ENCODE measurements at regions not wholly inside any gene's neighbourhood (a gene's known extent, or its start where the extent isn't known, plus 50 kb on each side); places are given as distances from the start of the nearest gene placed in this dataset.

DNA sequence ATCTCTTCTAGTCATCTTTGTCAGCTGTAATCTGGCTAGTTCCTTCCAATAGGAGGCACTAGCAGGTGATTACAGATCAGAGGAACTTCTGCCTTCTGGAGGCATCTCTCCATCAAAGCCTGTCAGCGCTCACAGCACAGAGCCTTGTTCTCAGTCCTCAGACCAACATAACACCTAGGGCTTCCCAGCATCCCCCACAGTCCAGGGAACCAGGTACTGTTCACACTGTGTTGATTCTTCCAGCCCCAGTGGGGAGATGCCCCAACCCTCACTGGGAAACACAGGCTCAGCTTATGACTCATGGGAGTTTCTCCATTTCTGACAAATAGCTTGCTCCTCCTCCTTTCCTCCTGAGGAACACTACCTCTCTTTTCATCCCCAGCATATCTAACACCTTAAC, 601.7 kb downstream of the CBLN2 start:
- POLR2A ChIA-PET: no interaction called here
- DNase-seq: no peak
- Mint-ChIP-seq H3K4me3 (no peak overlapping the region), H3K27ac (no peak overlapping the region), H3K9me3 (peaks cover 6% of the 10 kb centered on the region), H3K27me3 (no peaks in the 10 kb centered on the region), H3K36me3 (ENCODE audit: low read depth) (no peaks in the 10 kb centered on the region), H3K4me1 (no peaks in the 10 kb centered on the region)
- CTCF ChIA-PET: no interaction called here

DNA sequence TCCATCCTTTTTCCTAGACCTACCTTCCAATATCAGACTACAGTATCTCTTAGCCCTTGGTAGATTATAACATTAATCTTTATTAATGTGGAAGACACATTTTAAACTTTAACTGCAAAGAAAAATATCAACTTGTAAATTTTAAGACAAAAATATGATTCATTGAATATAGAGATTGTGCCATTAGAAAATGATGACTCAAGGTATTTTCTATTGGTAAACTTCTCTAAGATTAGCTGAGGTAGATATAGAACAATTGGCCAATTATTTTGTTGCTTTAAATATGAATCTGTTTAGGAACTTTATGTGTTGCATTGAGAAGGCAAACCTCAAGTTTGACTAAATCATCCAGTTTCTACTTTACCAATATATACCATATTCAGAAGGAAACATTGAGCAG, 604.7 kb downstream of the CBLN2 start:
- CTCF ChIA-PET: no interaction called here
- no peak for DNase-seq
- H3K4me3 Mint-ChIP-seq: no peak overlapping the region
- no peaks in the 10 kb centered on the region for H3K27me3 Mint-ChIP-seq
- POLR2A ChIA-PET: no interaction called here
- no peak overlapping the region for H3K27ac Mint-ChIP-seq
- no peaks in the 10 kb centered on the region for H3K4me1 Mint-ChIP-seq
- H3K36me3 Mint-ChIP-seq (ENCODE audit: low read depth): no peaks in the 10 kb centered on the region
- peaks cover 6% of the 10 kb centered on the region for H3K9me3 Mint-ChIP-seq

DNA sequence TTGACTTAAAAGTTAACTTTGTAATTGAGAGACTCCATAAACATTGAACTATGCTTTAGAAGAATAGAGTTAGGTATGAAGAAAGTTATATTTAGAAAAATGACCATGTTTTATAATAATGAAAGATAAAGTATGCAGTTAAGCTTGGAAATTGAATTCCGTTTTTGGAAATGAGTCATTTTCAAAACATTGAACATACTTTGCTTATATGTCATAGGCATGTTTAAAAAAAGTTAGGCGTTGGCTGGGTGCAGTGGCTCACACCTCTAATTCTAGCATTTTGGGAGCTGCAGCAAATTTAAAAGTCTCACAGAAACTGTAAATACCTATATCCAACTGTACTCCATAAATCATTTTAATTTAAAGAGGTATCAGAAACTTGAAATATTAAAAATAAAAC, 607.4 kb downstream of the CBLN2 start:
- no peak for DNase-seq
- no peaks in the 10 kb centered on the region for H3K36me3 Mint-ChIP-seq (ENCODE audit: low read depth)
- POLR2A ChIA-PET: no interaction called here
- H3K4me3 Mint-ChIP-seq: no peak overlapping the region
- CTCF ChIA-PET: no interaction called here
- no peaks in the 10 kb centered on the region for H3K4me1 Mint-ChIP-seq
- H3K27me3 Mint-ChIP-seq: no peaks in the 10 kb centered on the region
- H3K9me3 Mint-ChIP-seq: no peaks in the 10 kb centered on the region
- no peak overlapping the region for H3K27ac Mint-ChIP-seq

DNA sequence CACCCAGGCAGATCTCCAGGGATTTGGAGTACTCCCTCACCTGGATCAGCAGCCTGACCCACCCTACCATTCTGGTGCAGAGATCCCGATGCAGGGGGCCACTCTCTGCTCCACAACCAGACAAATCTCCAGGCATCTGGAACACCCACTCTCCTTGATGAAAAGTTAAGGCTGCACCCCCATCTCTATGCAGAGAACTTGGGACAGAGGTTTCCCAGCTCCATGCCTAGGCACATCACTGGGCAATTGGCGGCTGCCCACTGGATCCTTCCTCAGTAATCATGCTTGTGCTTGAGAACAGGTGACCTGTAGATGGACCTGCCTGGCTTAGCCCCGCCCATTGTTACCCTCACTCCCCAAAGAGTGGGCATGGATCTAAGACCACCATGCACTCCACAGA, 624.9 kb downstream of the CBLN2 start:
- POLR2A ChIA-PET: no interaction called here
- DNase-seq: no peak
- Mint-ChIP-seq H3K4me3 (no peak overlapping the region), H3K27me3 (no peaks in the 10 kb centered on the region), H3K4me1 (no peaks in the 10 kb centered on the region), H3K9me3 (peaks cover 14% of the 10 kb centered on the region), H3K36me3 (ENCODE audit: low read depth) (no peaks in the 10 kb centered on the region), H3K27ac (no peak overlapping the region)
- CTCF ChIA-PET: no interaction called here

DNA sequence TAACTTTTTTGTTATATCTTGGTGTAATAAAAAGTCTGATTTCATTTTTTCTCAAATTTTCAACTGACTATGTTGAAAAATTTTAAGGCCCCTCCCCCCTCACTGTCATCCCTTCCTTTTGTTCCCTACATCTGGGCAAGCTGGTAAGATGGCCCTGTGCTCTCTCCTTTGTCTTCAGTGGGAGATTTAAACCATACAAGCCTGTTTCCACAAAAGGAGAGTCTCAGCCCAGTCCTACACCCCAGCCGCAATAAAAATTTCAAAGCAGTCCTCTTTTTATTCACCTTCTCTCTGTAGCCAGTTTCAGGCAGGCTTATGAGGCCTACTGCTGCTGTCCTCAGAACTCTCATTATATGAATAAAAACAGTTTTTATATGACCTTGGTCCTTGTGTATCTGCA, 630.5 kb downstream of the CBLN2 start:
- CTCF ChIA-PET: no interaction called here

DNA sequence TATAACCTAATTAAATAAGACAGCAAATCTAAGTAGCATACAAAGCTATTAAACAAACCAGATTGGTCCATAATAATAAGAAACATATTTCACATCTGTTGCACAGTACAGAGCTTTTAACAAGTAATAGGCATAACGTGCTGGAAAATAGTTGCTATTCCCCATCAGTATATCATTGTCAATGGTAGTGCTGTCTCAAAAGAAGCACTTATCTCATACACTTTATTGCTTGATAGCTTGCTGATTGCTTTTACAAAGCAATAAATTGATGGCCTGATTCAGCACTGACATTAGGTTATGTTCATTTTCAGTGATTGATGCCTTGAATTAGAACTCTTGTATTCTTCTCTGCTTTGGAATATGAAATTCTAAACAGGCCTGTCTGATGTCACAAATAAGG, 641.7 kb downstream of the CBLN2 start:
- Mint-ChIP-seq H3K4me1 (no peaks in the 10 kb centered on the region), H3K27me3 (no peaks in the 10 kb centered on the region), H3K4me3 (no peak overlapping the region), H3K36me3 (ENCODE audit: low read depth) (no peaks in the 10 kb centered on the region), H3K27ac (no peak overlapping the region), H3K9me3 (peaks cover 3% of the 10 kb centered on the region)
- POLR2A ChIA-PET: no interaction called here
- CTCF ChIA-PET: no interaction called here
- DNase-seq: no peak

More for the DNA sequence above, 630.5 kb downstream of the CBLN2 start:
- Mint-ChIP-seq H3K27ac (no peak overlapping the region), H3K27me3 (no peaks in the 10 kb centered on the region), H3K4me1 (no peaks in the 10 kb centered on the region), H3K9me3 (peaks cover 8% of the 10 kb centered on the region), H3K4me3 (no peak overlapping the region), H3K36me3 (ENCODE audit: low read depth) (no peaks in the 10 kb centered on the region)
- DNase-seq: no peak
- POLR2A ChIA-PET: no interaction called here

DNA sequence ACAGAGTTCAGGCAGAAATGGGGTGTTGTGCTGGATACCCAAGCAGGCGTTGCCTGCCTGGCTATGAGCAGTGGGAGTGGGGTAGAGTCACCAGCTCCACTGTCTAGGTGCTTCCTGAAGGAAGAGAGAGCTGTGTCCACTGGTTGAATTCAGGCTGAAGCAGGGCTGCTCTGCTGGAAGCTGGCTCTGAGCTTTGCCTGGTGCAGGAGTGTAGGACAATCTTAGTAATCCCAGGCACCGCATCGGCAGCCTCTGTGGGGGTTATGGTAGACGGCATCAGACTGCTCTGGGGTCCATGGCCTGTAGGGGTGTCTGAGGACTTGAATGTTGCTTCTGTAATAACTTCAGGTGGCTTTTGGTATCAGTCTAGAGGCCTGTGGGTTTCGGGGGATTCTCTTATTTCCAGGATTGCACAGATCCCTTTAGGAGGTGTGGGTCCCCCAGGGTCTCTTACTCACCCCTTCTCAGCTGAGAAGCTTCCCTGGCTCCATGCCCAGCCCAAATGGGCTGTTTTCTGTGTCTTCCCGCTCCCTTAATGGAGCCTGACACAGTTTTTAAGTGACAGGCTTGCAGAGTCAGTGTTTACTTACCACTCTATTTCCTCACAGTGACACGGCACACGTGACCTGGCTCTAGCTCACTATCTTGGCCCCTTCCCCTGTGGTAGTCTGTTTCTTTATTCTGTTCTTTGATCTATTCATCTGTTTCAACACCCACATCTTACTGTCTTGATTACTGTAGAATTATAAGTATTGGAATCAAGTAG, 644.3 kb downstream of the CBLN2 start:
- POLR2A ChIA-PET: no interaction called here
- Mint-ChIP-seq H3K9me3 (peaks cover 5% of the 10 kb centered on the region), H3K36me3 (ENCODE audit: low read depth) (no peaks in the 10 kb centered on the region), H3K4me3 (no peak overlapping the region), H3K27ac (no peak overlapping the region), H3K4me1 (no peaks in the 10 kb centered on the region), H3K27me3 (no peaks in the 10 kb centered on the region)
- CTCF ChIA-PET: no interaction called here
- DNase-seq: no peak

DNA sequence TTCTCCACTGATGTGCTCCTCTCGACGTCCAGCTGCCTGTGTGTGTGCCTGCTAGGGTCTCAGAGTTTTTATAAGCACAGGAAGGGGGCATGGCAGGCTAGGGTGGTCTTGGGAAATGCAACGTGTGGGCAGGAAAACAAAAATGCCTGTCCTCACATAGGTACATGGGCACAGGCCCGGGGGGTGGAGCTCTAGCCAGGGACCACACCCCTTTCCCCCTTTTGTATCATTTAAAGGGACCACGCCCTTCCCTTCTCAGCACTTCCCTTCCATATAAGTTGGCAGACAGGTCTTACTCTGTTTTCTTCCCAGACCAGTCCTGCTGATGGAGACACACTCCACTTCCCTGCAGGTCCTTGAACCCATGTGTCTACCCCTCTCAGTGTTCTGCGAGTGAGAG, 645.0 kb downstream of the CBLN2 start:
- Mint-ChIP-seq H3K4me1 (no peaks in the 10 kb centered on the region), H3K27me3 (no peaks in the 10 kb centered on the region), H3K4me3 (no peak overlapping the region), H3K9me3 (peaks cover 6% of the 10 kb centered on the region), H3K27ac (no peak overlapping the region), H3K36me3 (ENCODE audit: low read depth) (no peaks in the 10 kb centered on the region)
- DNase-seq: no peak
- POLR2A ChIA-PET: no interaction called here
- CTCF ChIA-PET: no interaction called here

DNA sequence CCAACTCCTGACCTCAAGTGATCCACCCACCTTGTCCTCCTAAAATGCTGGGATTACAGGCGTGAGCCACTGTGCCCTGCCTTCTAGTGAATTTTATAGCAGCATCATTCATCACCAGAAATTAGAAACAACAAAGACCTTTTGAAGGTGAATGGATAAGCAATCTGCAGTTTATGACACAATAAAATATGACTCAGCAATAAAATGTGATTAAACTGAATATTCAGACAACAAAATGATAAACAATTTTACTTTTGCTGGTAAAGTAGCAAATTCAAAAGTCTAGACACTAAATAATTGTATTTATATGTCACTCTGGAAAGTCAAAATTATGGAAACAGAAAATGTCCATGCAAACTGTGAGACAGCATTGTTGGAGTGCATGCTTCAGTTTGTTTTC, 656.6 kb downstream of the CBLN2 start:
- no peaks in the 10 kb centered on the region for H3K4me1 Mint-ChIP-seq
- no peaks in the 10 kb centered on the region for H3K36me3 Mint-ChIP-seq (ENCODE audit: low read depth)
- ChIA-PET CTCF (no interaction called here), POLR2A (no interaction called here)
- peaks cover 6% of the 10 kb centered on the region for H3K9me3 Mint-ChIP-seq
- H3K27me3 Mint-ChIP-seq: no peaks in the 10 kb centered on the region
- H3K4me3 Mint-ChIP-seq: no peak overlapping the region
- no peak overlapping the region for H3K27ac Mint-ChIP-seq
- no peak for DNase-seq

DNA sequence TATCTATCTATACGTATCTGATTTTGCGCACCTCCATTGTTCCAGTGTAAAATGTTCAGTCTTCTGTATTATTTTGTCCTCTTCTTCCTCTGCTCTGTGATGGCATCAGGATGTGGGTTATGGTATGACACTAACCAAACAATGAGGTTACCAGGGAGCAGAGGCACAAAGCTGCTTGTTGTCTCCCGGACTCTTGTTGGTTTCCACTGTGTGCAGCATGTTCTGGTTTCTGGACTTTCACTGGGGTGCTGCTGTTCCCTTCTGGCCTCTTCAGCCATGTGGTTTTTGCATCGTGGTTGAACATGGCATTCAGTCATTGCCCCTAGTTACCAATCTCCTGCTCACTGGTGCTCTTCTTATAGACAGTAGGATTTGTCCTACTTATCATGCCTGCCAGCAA, 665.9 kb downstream of the CBLN2 start:
- DNase-seq: no peak
- POLR2A ChIA-PET: no interaction called here
- Mint-ChIP-seq H3K27me3 (no peaks in the 10 kb centered on the region), H3K9me3 (peaks cover 7% of the 10 kb centered on the region), H3K36me3 (ENCODE audit: low read depth) (no peaks in the 10 kb centered on the region), H3K27ac (no peak overlapping the region), H3K4me3 (no peak overlapping the region), H3K4me1 (no peaks in the 10 kb centered on the region)
- CTCF ChIA-PET: no interaction called here

DNA sequence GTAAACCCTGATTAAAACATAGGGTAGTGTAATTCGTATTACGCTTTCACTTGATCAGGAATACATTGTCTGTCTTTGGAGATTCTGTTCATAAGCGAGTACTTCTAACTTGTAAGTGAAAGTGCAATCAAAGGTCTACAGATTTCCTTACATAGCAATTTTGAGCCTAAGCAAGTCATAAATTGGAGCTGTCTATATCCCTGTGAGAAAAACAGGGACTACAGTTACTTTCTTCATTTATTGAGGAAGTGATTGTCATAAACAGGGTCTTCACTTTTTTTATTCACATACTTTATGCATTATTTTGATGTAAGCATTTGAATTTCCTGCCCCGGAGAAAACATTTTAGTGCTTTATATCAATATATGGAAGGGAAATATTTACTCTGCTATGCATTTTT, 670.4 kb downstream of the CBLN2 start:
- Mint-ChIP-seq H3K36me3 (ENCODE audit: low read depth) (no peaks in the 10 kb centered on the region), H3K27ac (no peak overlapping the region), H3K4me3 (no peak overlapping the region), H3K4me1 (no peaks in the 10 kb centered on the region), H3K9me3 (peaks cover 11% of the 10 kb centered on the region), H3K27me3 (no peaks in the 10 kb centered on the region)
- CTCF ChIA-PET: no interaction called here
- POLR2A ChIA-PET: no interaction called here
- no peak for DNase-seq

DNA sequence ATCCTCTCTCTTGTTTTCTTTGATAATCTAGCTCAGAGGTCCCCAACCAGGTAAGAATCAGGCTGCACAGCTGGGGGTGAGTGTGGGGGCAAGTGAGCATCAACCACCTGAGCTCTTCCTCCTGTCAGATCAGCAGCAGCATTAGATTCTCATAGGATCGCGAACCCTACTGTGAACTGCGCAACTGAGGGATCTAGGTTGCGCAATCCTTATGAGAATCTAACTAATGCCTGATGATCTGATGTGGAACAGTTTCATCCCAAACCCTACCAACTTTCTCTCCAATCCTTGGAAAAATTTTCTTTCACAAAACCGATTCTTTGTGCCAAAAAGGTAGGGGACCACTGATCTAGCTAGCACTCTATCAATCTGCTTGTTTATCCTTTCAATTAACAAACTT, 678.3 kb downstream of the CBLN2 start:
- Mint-ChIP-seq H3K27ac (no peak overlapping the region), H3K27me3 (no peaks in the 10 kb centered on the region), H3K4me1 (no peaks in the 10 kb centered on the region), H3K4me3 (no peak overlapping the region), H3K36me3 (ENCODE audit: low read depth) (no peaks in the 10 kb centered on the region), H3K9me3 (peaks cover 14% of the 10 kb centered on the region)
- CTCF ChIA-PET: no interaction called here
- POLR2A ChIA-PET: no interaction called here
- DNase-seq: no peak

DNA sequence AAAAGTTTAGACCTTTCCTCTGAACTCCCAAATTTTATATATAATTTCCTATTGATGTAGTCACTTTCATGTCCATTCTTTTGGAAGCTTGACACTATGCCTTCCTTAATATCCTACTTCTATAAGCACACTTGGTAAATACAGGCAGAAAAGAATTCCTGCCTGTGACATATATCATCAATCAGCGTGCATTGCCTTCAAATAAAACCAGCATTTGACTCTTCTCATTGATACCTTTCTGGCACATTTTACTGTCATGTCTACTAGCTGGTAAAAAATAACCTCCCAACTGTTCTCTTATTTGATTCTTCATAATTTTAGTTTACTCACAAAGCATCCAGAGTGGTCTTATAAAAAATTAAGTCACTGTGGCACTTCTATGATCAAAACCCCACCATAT, 693.5 kb downstream of the CBLN2 start:
- ChIA-PET POLR2A (no interaction called here), CTCF (no interaction called here)
- Mint-ChIP-seq H3K36me3 (ENCODE audit: low read depth) (no peaks in the 10 kb centered on the region), H3K4me1 (no peaks in the 10 kb centered on the region), H3K9me3 (peaks cover 36% of the 10 kb centered on the region), H3K27me3 (no peaks in the 10 kb centered on the region), H3K4me3 (no peak overlapping the region), H3K27ac (no peak overlapping the region)
- DNase-seq: no peak

DNA sequence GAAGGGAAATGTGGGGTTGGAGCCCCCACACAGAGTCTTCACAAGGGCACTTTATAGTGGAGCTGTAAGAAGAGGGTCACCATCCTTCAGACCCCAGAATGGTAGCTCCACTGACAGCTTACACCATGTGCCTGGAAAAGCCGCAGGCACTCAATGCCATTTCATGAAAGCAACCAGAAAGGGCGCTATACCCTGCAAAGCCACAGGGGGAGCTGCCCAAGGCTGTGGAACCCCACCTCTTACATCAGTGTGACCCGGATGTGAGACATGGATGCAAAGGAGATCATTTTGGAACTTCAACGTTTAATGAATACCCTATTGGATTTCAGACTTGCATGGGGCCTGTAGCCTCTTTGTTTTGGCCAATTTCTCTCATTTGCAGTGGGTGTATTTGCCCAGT, 694.7 kb downstream of the CBLN2 start:
- no peak overlapping the region for H3K4me3 Mint-ChIP-seq
- CTCF ChIA-PET: no interaction called here

DNA sequence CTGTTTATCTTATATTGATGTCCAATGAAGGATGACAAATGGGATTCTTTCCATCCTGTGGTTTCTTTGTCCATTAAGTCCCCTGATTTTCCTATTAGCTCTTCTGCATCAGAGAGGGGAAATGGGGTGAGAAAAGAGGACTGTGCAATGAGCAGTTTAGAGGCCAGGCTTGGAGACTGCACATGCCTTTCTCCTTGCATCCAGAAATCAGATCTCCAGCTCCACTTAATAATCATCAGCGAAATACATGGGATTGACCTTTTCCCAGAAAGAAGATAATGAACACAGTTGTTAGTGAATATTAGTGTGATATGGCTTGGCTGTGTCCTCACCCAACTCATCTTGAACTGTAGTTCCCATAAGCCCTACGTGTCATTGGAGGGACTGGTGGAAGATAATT, 697.4 kb downstream of the CBLN2 start:
- DNase-seq: no peak
- no peak overlapping the region for H3K27ac Mint-ChIP-seq
- ChIA-PET CTCF (no interaction called here), POLR2A (no interaction called here)
- no peak overlapping the region for H3K4me3 Mint-ChIP-seq
- H3K27me3 Mint-ChIP-seq: no peaks in the 10 kb centered on the region
- no peaks in the 10 kb centered on the region for H3K4me1 Mint-ChIP-seq
- H3K36me3 Mint-ChIP-seq (ENCODE audit: low read depth): no peaks in the 10 kb centered on the region
- peaks cover 36% of the 10 kb centered on the region for H3K9me3 Mint-ChIP-seq

More for the DNA sequence above, 694.7 kb downstream of the CBLN2 start:
- Mint-ChIP-seq H3K27me3 (no peaks in the 10 kb centered on the region), H3K27ac (no peak overlapping the region), H3K9me3 (peaks cover 36% of the 10 kb centered on the region), H3K36me3 (ENCODE audit: low read depth) (no peaks in the 10 kb centered on the region), H3K4me1 (no peaks in the 10 kb centered on the region)
- DNase-seq: no peak
- POLR2A ChIA-PET: no interaction called here
